GM19239 (cell line): ENCODE measurements at regions not wholly inside any gene's neighbourhood (a gene's known extent, or its start where the extent isn't known, plus 50 kb on each side); places are given as distances from the start of the nearest gene placed in this dataset.
"Not testable (repeated sequence)": the region's sequence is repeated elsewhere in the genome, so short reads cannot be mapped to it uniquely, and the experiment has no call there.

Source experiments
- DNase-seq: peaks from one replicate; pipeline ENCODE4 v3.0.0; 2011; ENCODE audit warnings: low spot score; ENCODE audit not compliant: insufficient read length
- FAIRE-seq: peaks from 2 replicates; lab custom pipeline; 2011; peaks lifted over from hg19 to GRCh38; lab: Jason Lieb, UNC

DNA sequence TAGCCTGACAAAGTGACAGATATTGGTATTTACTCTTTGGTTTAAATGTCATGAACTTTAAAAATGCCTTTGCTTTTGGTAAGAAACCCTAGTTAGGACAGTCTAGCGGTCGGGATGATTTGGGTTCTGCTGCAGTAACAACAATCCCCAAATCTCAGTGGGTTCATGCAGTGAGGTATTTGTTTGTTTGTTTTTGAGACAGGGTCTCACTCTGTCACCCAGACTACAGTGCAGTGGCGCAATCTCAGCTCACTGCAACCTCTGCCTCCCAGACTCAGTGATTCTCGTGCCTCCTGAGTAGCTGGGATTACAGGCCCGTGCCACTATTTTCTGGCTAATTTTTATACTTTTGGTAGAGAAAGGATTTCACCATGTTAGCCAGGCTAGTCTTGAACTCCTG is 65.2 kb upstream of the EEF2KMT start:
- FAIRE-seq, DNase-seq: not testable (repeated sequence)

DNA sequence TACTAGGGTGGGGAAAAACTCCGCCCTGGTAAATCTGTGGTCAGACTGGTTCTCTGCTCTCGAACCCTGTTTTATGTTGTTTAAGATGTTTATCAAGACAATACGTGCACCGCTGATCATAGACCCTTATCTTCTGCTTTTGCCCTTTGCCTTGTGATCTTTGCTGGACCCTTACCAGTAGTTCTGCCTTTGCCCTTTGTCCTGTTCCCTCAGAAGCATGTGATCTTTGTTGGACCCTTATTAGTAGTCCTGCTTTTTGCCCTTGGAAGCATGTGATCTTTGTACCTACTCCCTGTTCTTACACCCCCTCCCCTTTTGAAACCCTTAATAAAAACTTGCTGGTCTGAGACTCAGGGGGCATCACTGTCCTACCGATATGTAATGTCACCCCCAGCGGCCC is 64.3 kb upstream of the EEF2KMT start:
- DNase-seq, FAIRE-seq: not testable (repeated sequence)

DNA sequence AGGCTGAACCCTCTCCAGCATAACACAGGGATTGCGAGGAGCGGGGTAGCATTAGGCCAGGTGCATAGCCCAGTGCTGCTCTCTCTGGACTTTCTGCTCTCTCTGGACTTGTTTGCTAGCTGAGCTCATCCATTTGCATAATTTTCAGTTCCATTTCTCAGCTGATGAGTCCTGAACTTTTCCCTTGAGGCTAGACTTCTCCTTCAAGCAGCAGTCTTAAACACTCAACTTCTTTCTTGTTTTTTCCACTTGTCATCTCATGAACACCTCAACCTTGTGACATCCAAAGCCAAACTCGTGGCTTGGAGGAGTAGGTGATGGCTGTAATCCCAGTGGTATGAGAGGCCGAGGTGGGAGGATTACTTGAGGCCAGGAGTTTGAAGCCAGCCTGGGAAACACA is 62.4 kb upstream of the EEF2KMT start:
- peak; percentile 22 for DNase-seq

DNA sequence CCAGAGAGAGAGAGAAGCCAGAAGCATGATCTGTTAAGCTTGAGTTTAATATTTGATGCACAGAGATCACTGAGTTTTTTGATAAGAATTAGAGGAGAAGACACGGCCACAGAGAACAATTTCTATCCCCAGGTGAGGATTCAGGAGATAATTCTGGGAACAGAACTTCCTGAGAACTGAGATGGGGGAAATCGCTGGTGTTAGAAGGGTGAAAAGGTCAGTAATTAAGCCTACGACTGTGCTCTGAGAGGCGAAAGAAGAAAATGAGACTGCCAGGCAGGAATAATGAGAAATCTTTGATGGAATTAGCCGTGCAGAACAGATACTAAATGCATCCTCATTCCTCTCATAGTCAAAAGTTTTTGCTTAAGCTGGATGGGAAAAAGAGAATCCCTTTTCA is 61.9 kb upstream of the EEF2KMT start:
- not testable (repeated sequence) for DNase-seq, FAIRE-seq

More for the DNA sequence above, 62.4 kb upstream of the EEF2KMT start:
- peak; percentile 76 for FAIRE-seq

DNA sequence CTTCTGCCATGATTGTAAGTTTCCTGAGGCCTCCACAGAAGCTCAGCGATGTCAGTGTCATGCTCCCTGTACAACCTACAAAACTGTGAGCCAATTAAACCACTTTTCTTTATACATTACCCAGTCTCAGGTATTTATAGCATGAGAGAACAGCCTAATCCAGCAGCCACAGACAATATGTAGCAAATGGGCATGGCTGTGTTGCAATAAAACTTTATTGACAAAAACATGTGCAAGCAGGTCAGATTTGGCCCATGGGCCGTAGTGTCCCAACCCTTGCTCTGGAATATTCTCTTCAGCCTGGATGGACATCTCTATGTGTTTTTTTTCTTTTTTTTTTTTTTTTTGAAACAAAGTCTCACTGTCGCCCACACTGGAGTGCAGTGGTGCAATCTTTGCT is 60.9 kb upstream of the EEF2KMT start:
- no peak for FAIRE-seq
- DNase-seq = no peak

DNA sequence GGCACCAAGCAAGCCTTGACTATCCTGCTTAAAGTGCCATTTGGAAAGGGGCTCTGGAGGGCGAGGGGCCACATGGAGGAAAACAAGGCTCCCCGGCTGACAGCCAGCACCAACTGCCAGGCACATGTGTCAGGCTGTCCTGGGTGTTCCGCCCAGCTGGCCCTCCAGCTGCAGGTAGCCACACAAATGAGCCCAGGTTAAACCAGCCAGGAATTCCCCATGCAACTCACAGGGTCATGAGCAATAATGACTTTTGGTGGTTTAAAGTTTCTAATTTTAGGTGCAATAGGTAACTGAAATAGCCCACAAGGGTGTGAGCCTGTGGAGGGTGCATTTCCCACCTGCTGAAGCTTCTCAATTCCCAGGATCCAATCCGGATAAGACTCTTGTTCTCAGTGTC is 58.9 kb upstream of the EEF2KMT start:
- not testable (repeated sequence) for DNase-seq, FAIRE-seq

DNA sequence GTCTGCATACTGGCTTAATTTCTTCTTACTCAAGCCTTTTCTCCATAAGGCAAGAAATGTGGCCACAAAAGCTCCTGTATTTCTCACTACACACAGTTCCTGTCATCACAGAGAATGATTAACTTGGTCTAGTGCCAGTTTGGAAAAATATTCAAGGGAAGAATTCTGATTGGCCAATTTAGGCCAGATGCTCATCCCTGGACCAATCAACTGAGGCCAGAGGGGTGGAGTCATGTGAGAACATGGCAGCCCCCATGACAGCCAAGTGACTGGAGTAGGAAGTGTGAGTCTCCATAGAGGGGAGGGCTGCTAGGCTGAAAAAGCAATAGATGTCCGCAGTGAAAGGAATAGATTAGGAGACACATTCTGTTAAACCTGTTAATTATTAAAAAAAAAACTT is 56.4 kb upstream of the EEF2KMT start:
- DNase-seq, FAIRE-seq: not testable (repeated sequence)

DNA sequence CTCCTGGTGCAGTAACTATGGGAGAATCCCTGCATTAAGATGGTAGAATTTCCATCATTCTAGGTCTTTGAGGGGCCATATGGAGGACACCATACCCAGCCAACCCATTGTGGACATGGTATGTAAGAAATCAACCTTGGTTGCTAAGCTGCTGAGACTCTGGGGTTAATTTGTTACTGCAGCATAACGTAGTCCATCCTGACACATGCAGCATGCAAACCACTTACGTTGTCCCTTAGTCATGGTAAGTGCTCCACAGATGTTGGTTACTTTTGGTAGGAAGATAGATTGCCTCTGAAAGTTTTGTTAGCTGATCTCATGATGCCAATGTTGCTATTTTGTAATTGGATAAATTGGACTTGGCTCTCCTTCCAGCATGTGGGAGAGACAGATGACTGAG is 53.8 kb upstream of the EEF2KMT start:
- not testable (repeated sequence) for DNase-seq, FAIRE-seq
